ENCODE measurements at regions not wholly inside any gene's neighbourhood (a gene's known extent, or its start where the extent isn't known, plus 50 kb on each side); places are given as distances from the start of the nearest gene placed in this dataset.

DNA sequence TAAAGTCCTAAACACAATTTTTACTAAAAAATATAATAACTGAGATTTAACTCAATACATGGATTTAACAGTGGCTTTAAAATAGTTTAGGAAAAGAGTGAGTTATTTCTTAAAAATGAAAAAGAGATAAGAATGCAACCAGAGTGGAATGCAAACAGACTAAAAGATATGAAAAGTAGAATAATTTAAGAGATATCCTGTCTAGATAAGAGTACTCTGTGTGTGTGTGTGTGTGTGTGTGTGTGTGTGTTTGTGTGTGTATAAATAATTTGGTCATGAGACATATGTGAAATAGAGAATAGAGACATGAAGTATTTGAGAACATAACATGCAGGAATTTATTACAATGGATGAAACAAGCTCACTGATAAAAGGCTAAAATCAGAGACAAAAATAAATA, 986.9 kb upstream of the CHORDC1 start:
- DNase-seq (ENCODE audit: low read depth) = no peak
- TF ChIP-seq, protein P1, sequence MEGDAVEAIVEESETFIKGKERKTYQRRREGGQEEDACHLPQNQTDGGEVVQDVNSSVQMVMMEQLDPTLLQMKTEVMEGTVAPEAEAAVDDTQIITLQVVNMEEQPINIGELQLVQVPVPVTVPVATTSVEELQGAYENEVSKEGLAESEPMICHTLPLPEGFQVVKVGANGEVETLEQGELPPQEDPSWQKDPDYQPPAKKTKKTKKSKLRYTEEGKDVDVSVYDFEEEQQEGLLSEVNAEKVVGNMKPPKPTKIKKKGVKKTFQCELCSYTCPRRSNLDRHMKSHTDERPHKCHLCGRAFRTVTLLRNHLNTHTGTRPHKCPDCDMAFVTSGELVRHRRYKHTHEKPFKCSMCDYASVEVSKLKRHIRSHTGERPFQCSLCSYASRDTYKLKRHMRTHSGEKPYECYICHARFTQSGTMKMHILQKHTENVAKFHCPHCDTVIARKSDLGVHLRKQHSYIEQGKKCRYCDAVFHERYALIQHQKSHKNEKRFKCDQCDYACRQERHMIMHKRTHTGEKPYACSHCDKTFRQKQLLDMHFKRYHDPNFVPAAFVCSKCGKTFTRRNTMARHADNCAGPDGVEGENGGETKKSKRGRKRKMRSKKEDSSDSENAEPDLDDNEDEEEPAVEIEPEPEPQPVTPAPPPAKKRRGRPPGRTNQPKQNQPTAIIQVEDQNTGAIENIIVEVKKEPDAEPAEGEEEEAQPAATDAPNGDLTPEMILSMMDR (IDR thresholded peaks at IDR 0.05; ENCODE audit: insufficient read depth, low read length, poor library complexity, severe bottlenecking) = no peak
- Histone ChIP-seq H3K4me3 (ENCODE audit: low read depth, low read length) (no peak overlapping the region), H3K27me3 (ENCODE audit: control insufficient read depth, insufficient read depth, low read length) (no peaks in the 10 kb centered on the region), H3K36me3 (ENCODE audit: control insufficient read depth, insufficient read depth, low read length) (no peaks in the 10 kb centered on the region)

- no peak for DNase-seq (ENCODE audit: low read depth)
- no peaks in the 10 kb centered on the region for H3K27me3 ChIP-seq (ENCODE audit: control insufficient read depth, insufficient read depth, low read length)
- TF ChIP-seq, protein P1 (IDR thresholded peaks at IDR 0.05; ENCODE audit: insufficient read depth, low read length, poor library complexity, severe bottlenecking) = no peak
These were observed 986.5 kb upstream of the CHORDC1 start for GRCh38 chr11:91209306-91209705.

DNA sequence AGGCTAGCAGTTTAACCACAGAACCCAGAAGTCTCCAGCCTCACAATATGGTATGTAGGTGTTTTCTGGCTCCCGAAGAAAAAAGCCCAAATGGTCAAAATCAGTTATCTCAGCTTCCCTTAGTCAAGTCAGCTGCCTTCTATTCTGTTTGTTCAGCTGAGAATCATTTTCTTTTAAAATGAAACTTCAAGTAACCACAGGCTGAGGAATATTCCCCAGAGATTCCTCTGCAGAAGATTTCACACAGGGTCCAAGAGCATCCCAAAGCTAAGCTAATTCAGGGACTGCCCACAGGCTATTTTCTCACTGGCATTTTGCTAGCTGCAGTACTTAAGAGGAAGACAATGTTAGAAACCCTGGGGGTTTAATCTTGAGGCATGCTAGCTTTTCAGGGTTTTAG, 977.0 kb upstream of the CHORDC1 start:
- TF ChIP-seq, protein P1 (IDR thresholded peaks at IDR 0.05; ENCODE audit: insufficient read depth, low read length, poor library complexity, severe bottlenecking) = no peak
- DNase-seq (ENCODE audit: low read depth) = no peak
- H3K36me3 ChIP-seq (ENCODE audit: control insufficient read depth, insufficient read depth, low read length) = no peaks in the 10 kb centered on the region
- no peaks in the 10 kb centered on the region for H3K27me3 ChIP-seq (ENCODE audit: control insufficient read depth, insufficient read depth, low read length)
- H3K4me3 ChIP-seq (ENCODE audit: low read depth, low read length) = no peak overlapping the region

More at GRCh38 chr11:91209306-91209705, 986.5 kb upstream of the CHORDC1 start:
- Histone ChIP-seq H3K4me3 (ENCODE audit: low read depth, low read length) (no peak overlapping the region), H3K36me3 (ENCODE audit: control insufficient read depth, insufficient read depth, low read length) (no peaks in the 10 kb centered on the region)

DNA sequence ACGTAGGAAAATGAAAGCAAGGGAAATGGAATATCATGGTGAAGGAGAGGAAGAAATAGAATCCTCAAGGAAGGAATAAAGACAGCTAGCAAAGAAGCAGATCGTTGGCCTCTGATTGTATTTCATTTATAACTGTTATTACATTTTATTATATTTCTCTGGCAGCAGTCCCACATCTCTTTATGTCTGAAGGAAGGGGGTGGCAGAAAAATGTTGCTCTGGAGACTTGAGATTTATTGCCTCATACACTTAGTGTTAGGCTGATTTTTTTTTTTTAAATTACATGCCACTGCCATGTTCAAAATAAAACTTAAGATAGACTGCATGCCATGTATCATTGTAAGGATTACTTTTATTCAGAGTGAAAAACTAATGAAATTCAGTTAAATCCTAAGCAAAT, 971.7 kb upstream of the CHORDC1 start:
- no peak overlapping the region for H3K4me3 ChIP-seq (ENCODE audit: low read depth, low read length)
- H3K36me3 ChIP-seq (ENCODE audit: control insufficient read depth, insufficient read depth, low read length) = no peaks in the 10 kb centered on the region
- no peaks in the 10 kb centered on the region for H3K27me3 ChIP-seq (ENCODE audit: control insufficient read depth, insufficient read depth, low read length)
- no peak for DNase-seq (ENCODE audit: low read depth)
- TF ChIP-seq, protein P1 (IDR thresholded peaks at IDR 0.05; ENCODE audit: insufficient read depth, low read length, poor library complexity, severe bottlenecking) = no peak

GRCh38 chr11:91188484-91188883, 965.6 kb upstream of the CHORDC1 start:
- TF ChIP-seq, protein P1 (IDR thresholded peaks at IDR 0.05; ENCODE audit: insufficient read depth, low read length, poor library complexity, severe bottlenecking) = no peak
- no peaks in the 10 kb centered on the region for H3K27me3 ChIP-seq (ENCODE audit: control insufficient read depth, insufficient read depth, low read length)
- DNase-seq (ENCODE audit: low read depth) = no peak
- no peak overlapping the region for H3K4me3 ChIP-seq (ENCODE audit: low read depth, low read length)
- H3K36me3 ChIP-seq (ENCODE audit: control insufficient read depth, insufficient read depth, low read length) = no peaks in the 10 kb centered on the region

DNA sequence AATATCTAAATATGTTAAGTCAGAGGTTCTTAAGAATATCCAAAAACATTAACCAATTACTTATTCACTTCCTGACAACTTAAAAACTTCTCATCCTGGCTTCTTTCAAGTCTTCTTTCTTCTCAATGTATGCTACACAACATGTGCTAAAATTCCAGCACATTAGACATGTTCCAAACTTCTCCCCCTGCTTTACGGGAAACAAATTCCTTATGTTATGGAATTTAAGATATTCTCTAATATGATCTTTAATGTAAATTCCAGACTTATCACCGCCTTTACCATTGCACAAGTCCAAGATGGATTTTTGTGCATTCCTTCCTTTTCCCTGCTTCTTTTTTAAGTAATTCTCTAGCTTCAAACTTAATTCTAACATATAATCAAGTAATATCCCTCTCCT, 964.5 kb upstream of the CHORDC1 start:
- TF ChIP-seq, protein P1 (IDR thresholded peaks at IDR 0.05; ENCODE audit: insufficient read depth, low read length, poor library complexity, severe bottlenecking) = no peak
- Histone ChIP-seq H3K36me3 (ENCODE audit: control insufficient read depth, insufficient read depth, low read length) (no peaks in the 10 kb centered on the region), H3K4me3 (ENCODE audit: low read depth, low read length) (no peak overlapping the region), H3K27me3 (ENCODE audit: control insufficient read depth, insufficient read depth, low read length) (no peaks in the 10 kb centered on the region)
- DNase-seq (ENCODE audit: low read depth) = no peak

Data from kidney epithelial cell (primary cell).